Progenitor cell of endocrine pancreas (in vitro differentiated cells): ENCODE measurements at regions not wholly inside any gene's neighbourhood (a gene's known extent, or its start where the extent isn't known, plus 50 kb on each side); places are given as distances from the start of the nearest gene placed in this dataset.

Source experiments
- DNase-seq: peaks from one replicate; pipeline ENCODE4 v3.0.0; 2021; ENCODE audit warnings: low spot score; ENCODE audit not compliant: unreplicated experiment
- H3K27ac Mint-ChIP-seq: 2 replicates; pipeline ENCODE4 v1.8.0; 2021; ENCODE audit warnings: mild to moderate bottlenecking, moderate library complexity, mixed read lengths
- H3K27me3 Mint-ChIP-seq: 2 replicates; pipeline ENCODE4 v1.8.0; 2021; ENCODE audit warnings: mixed read lengths
- H3K36me3 Mint-ChIP-seq: 2 replicates; pipeline ENCODE4 v1.8.0; 2022; ENCODE audit warnings: mixed read lengths; ENCODE audit not compliant: insufficient read depth
- H3K4me1 Mint-ChIP-seq: 2 replicates; pipeline ENCODE4 v1.8.0; 2021; ENCODE audit warnings: low read depth, mixed read lengths
- H3K4me3 Mint-ChIP-seq: 2 replicates; pipeline ENCODE4 v1.8.0; 2021; ENCODE audit warnings: low read depth, mild to moderate bottlenecking, moderate library complexity, mixed read lengths
- H3K9me3 Mint-ChIP-seq: 2 replicates; pipeline ENCODE4 v1.8.0; 2021; ENCODE audit warnings: low read depth, mixed read lengths
- CTCF ChIP-seq: fragments of 200-600 bp; sonication (generic); IDR thresholded peaks from one replicate; pipeline ENCODE4 v1.5.0; 2021; ENCODE audit warnings: antibody characterized with exemption, mild to moderate bottlenecking; ENCODE audit not compliant: unreplicated experiment

GRCh38 chr10:59965899-59966650, 59.7 kb upstream of the CCDC6 start:
- Mint-ChIP-seq H3K9me3 (no peaks in the 10 kb centered on the region), H3K27me3 (no peaks in the 10 kb centered on the region), H3K4me1 (peaks cover 16% of the 10 kb centered on the region), H3K27ac (peak overlapping the region; percentile 50), H3K4me3 (no peak overlapping the region), H3K36me3 (no peaks in the 10 kb centered on the region)
- no peak for TF ChIP-seq CTCF
- DNase-seq: no peak

- DNase-seq: no peak
- Mint-ChIP-seq H3K27ac (no peak overlapping the region), H3K9me3 (no peaks in the 10 kb centered on the region), H3K27me3 (no peaks in the 10 kb centered on the region), H3K4me3 (no peak overlapping the region), H3K4me1 (peaks cover 19% of the 10 kb centered on the region), H3K36me3 (no peaks in the 10 kb centered on the region)
- TF ChIP-seq CTCF: no peak
Measured at GRCh38 chr10:59962756-59963155, 56.4 kb upstream of the CCDC6 start.

- Mint-ChIP-seq H3K27me3 (no peaks in the 10 kb centered on the region), H3K4me1 (peaks cover 10% of the 10 kb centered on the region), H3K27ac (no peak overlapping the region), H3K36me3 (no peaks in the 10 kb centered on the region), H3K4me3 (no peak overlapping the region), H3K9me3 (no peaks in the 10 kb centered on the region)
- TF ChIP-seq CTCF: no peak
- no peak for DNase-seq
Measured at GRCh38 chr10:59960751-59961150, 54.4 kb upstream of the CCDC6 start.

GRCh38 chr10:59959504-59960018, 53.2 kb upstream of the CCDC6 start:
- Mint-ChIP-seq H3K4me1 (peaks cover 16% of the 10 kb centered on the region), H3K36me3 (no peaks in the 10 kb centered on the region), H3K4me3 (no peak overlapping the region), H3K9me3 (no peaks in the 10 kb centered on the region), H3K27me3 (no peaks in the 10 kb centered on the region), H3K27ac (no peak overlapping the region)
- no peak for DNase-seq
- no peak for TF ChIP-seq CTCF

- DNase-seq: no peak
Measured at GRCh38 chr10:59958882-59959281, 52.5 kb upstream of the CCDC6 start.

More at GRCh38 chr10:59958882-59959281, 52.5 kb upstream of the CCDC6 start:
- Mint-ChIP-seq H3K4me3 (no peak overlapping the region), H3K27me3 (no peaks in the 10 kb centered on the region), H3K9me3 (peaks cover under 1% of the 10 kb centered on the region), H3K27ac (no peak overlapping the region), H3K4me1 (peaks cover 16% of the 10 kb centered on the region), H3K36me3 (no peaks in the 10 kb centered on the region)
- TF ChIP-seq CTCF: no peak
